Progenitor cell of endocrine pancreas (in vitro differentiated cells): ENCODE measurements at regions not wholly inside any gene's neighbourhood (a gene's known extent, or its start where the extent isn't known, plus 50 kb on each side); places are given as distances from the start of the nearest gene placed in this dataset.

ENCODE experiments used
- DNase-seq: peaks from one replicate; pipeline ENCODE4 v3.0.0; 2021; ENCODE audit warnings: low spot score; ENCODE audit not compliant: unreplicated experiment
- H3K27ac Mint-ChIP-seq: 2 replicates; pipeline ENCODE4 v1.8.0; 2021; ENCODE audit warnings: mild to moderate bottlenecking, moderate library complexity, mixed read lengths
- H3K27me3 Mint-ChIP-seq: 2 replicates; pipeline ENCODE4 v1.8.0; 2021; ENCODE audit warnings: mixed read lengths
- H3K36me3 Mint-ChIP-seq: 2 replicates; pipeline ENCODE4 v1.8.0; 2022; ENCODE audit warnings: mixed read lengths; ENCODE audit not compliant: insufficient read depth
- H3K4me1 Mint-ChIP-seq: 2 replicates; pipeline ENCODE4 v1.8.0; 2021; ENCODE audit warnings: low read depth, mixed read lengths
- H3K4me3 Mint-ChIP-seq: 2 replicates; pipeline ENCODE4 v1.8.0; 2021; ENCODE audit warnings: low read depth, mild to moderate bottlenecking, moderate library complexity, mixed read lengths
- H3K9me3 Mint-ChIP-seq: 2 replicates; pipeline ENCODE4 v1.8.0; 2021; ENCODE audit warnings: low read depth, mixed read lengths
- CTCF ChIP-seq: fragments of 200-600 bp; sonication (generic); IDR thresholded peaks from one replicate; pipeline ENCODE4 v1.5.0; 2021; ENCODE audit warnings: antibody characterized with exemption, mild to moderate bottlenecking; ENCODE audit not compliant: unreplicated experiment

DNA sequence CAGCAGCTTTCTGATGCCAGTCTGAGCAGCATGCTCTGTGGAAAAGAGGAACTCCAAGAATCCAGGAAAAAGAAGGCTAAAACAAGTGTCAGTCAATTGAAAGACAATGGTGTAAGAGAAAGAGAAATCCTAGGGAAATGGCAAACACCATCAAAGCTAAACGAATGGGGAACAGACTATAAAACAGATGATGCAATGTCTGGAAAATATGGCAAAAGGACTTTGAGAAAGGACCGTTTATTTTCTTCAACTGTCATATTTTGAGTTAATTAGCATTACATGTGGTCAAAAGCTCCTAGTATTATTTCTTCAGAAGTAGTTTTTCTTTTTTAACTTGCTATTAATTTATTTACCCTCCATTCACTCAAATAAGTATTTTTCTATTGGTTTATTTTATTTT, 465.2 kb downstream of the LRRC70 start:
- peaks cover 2% of the 10 kb centered on the region for H3K4me1 Mint-ChIP-seq
- no peak overlapping the region for H3K27ac Mint-ChIP-seq
- H3K9me3 Mint-ChIP-seq: peaks cover 3% of the 10 kb centered on the region
- DNase-seq: no peak
- no peak overlapping the region for H3K4me3 Mint-ChIP-seq
- TF ChIP-seq CTCF: no peak
- no peaks in the 10 kb centered on the region for H3K27me3 Mint-ChIP-seq
- H3K36me3 Mint-ChIP-seq: no peaks in the 10 kb centered on the region

DNA sequence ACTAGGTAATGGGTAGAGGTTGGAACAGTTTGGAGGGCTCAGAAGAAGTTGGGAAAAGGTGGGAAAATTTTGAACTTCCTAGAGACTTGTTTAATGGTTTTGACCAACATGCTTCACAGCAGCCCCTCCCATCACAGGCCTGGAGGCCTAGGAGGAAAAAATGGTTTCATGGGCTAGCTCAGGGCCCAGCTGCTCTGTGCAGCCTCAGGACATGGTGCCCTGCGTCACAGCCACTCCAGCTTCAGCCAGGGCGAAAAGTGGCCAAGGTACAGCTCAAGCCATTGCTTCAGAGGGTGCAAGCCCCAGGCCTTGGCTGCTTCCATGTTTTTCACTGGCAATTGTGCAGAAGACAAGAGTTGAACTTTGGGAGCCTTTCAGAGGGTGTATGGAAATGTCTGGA, 453.7 kb downstream of the LRRC70 start:
- peaks cover 4% of the 10 kb centered on the region for H3K36me3 Mint-ChIP-seq
- peaks cover 43% of the 10 kb centered on the region for H3K9me3 Mint-ChIP-seq
- H3K4me3 Mint-ChIP-seq: no peak overlapping the region
- no peak overlapping the region for H3K27ac Mint-ChIP-seq
- TF ChIP-seq CTCF: no peak
- H3K4me1 Mint-ChIP-seq: no peaks in the 10 kb centered on the region
- no peaks in the 10 kb centered on the region for H3K27me3 Mint-ChIP-seq
- DNase-seq: no peak

GRCh38 chr5:63029891-63030290, 451.3 kb downstream of the LRRC70 start:
- DNase-seq: no peak
- TF ChIP-seq CTCF: no peak
- Mint-ChIP-seq H3K27me3 (no peaks in the 10 kb centered on the region), H3K4me1 (no peaks in the 10 kb centered on the region), H3K4me3 (no peak overlapping the region), H3K36me3 (peaks cover 4% of the 10 kb centered on the region), H3K9me3 (peaks cover 43% of the 10 kb centered on the region), H3K27ac (no peak overlapping the region)

- no peak for DNase-seq
- Mint-ChIP-seq H3K9me3 (peaks cover 7% of the 10 kb centered on the region), H3K4me3 (no peak overlapping the region), H3K27me3 (no peaks in the 10 kb centered on the region), H3K27ac (no peak overlapping the region), H3K4me1 (no peaks in the 10 kb centered on the region), H3K36me3 (no peaks in the 10 kb centered on the region)
- TF ChIP-seq CTCF: no peak
Measured at GRCh38 chr5:63025679-63026078, 447.1 kb downstream of the LRRC70 start.

DNA sequence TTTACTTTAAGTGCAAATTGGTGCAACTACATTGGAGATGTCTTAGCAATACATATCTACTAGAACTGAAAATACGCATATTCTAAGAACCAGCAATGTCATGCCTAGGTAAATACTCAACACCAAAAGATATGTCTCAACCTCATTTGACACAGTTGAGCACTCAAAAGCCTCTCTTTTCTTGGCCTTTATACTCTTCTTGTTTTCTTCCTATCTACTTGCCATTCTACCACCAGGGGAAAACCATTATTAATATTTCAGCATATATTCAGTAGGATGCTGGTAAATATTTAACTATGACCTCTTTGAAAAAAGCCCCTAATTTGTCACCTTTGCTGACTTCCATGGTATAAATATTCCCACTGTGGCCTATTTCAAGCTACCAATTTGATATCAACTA, 443.8 kb downstream of the LRRC70 start:
- Mint-ChIP-seq H3K36me3 (no peaks in the 10 kb centered on the region), H3K27ac (no peak overlapping the region)

More for the DNA sequence above, 443.8 kb downstream of the LRRC70 start:
- Mint-ChIP-seq H3K9me3 (peaks cover 10% of the 10 kb centered on the region), H3K27me3 (no peaks in the 10 kb centered on the region), H3K4me3 (no peak overlapping the region), H3K4me1 (no peaks in the 10 kb centered on the region)
- no peak for DNase-seq
- TF ChIP-seq CTCF: no peak
